WTC11 (cell line): ENCODE measurements at regions not wholly inside any gene's neighbourhood (a gene's known extent, or its start where the extent isn't known, plus 50 kb on each side); places are given as distances from the start of the nearest gene placed in this dataset.

Experiments
- ATAC-seq: fragments of 200-7000 bp; cut with Tn5 transposase; 2 replicates; pipeline ENCODE4 v1.10.0; 2021; ENCODE audit warnings: mild to moderate bottlenecking, moderate library complexity
- CTCF ChIA-PET: fragments of 300-600 bp; sonication (Branson Sonifier 250); formaldehyde crosslinking; loops from one replicate; lab custom pipeline; 2021; ENCODE audit warnings: antibody characterized with exemption; lab: Charles Lee
- POLR2A ChIA-PET: fragments of 350-600 bp; sonication (Branson Sonifier 250); formaldehyde crosslinking; loops from one replicate; lab custom pipeline; 2021; ENCODE audit warnings: antibody characterized with exemption; lab: Charles Lee
- DNase-seq: peaks from one replicate; pipeline ENCODE4 v3.0.0; 2021; ENCODE audit warnings: low spot score
- H3K27ac Mint-ChIP-seq: 2 replicates; pipeline ENCODE4 v1.8.0; 2021; ENCODE audit warnings: mixed read lengths
- H3K27me3 Mint-ChIP-seq: 2 replicates; pipeline ENCODE4 v1.8.0; 2021; ENCODE audit warnings: low read depth, mild to moderate bottlenecking, moderate library complexity, mixed read lengths
- H3K36me3 Mint-ChIP-seq: 2 replicates; pipeline ENCODE4 v1.8.0; 2021; ENCODE audit warnings: mixed read lengths
- H3K4me1 Mint-ChIP-seq: 2 replicates; pipeline ENCODE4 v1.8.0; 2022; ENCODE audit warnings: mixed read lengths
- H3K4me3 Mint-ChIP-seq: 2 replicates; pipeline ENCODE4 v1.8.0; 2021; ENCODE audit warnings: mild to moderate bottlenecking, moderate library complexity, mixed read lengths
- H3K9me3 Mint-ChIP-seq: 2 replicates; pipeline ENCODE4 v1.8.0; 2021; ENCODE audit warnings: mixed read lengths
- AFF4 ChIP-seq: sonication (generic); formaldehyde crosslinking; IDR thresholded peaks from 2 replicates; pipeline ENCODE4 v1.8.1; 2023; ENCODE audit warnings: mild to moderate bottlenecking, missing genetic modification reagents, borderline replicate concordance
- CREM ChIP-seq: sonication (generic); formaldehyde crosslinking; IDR thresholded peaks from 2 replicates; pipeline ENCODE4 v1.8.1; 2022; ENCODE audit warnings: mild to moderate bottlenecking, missing genetic modification reagents, moderate library complexity
- E2F1 ChIP-seq: sonication (generic); formaldehyde crosslinking; IDR thresholded peaks from 2 replicates; pipeline ENCODE4 v1.8.0; 2022; ENCODE audit warnings: mild to moderate bottlenecking, missing genetic modification reagents
- ETV6 ChIP-seq: sonication (generic); formaldehyde crosslinking; IDR thresholded peaks from 2 replicates; pipeline ENCODE4 v1.8.1; 2022; ENCODE audit warnings: mild to moderate bottlenecking, missing genetic modification reagents
- FOXK1 ChIP-seq: sonication (generic); formaldehyde crosslinking; IDR thresholded peaks from 2 replicates; pipeline ENCODE4 v1.8.0; 2022; ENCODE audit warnings: mild to moderate bottlenecking, moderate library complexity, missing genetic modification reagents
- FOXP4 ChIP-seq: sonication (generic); formaldehyde crosslinking; IDR thresholded peaks from 2 replicates; pipeline ENCODE4 v1.8.0; 2022; ENCODE audit warnings: mild to moderate bottlenecking, missing genetic modification reagents
- JAZF1 ChIP-seq: fragments of 250-450 bp; sonication (Bioruptor Pico); IDR thresholded peaks from 2 replicates; pipeline ENCODE4 v1.9.0; 2021; ENCODE audit warnings: moderate library complexity, mild to moderate bottlenecking, inconsistent platforms
- KAT7 ChIP-seq: sonication (generic); formaldehyde crosslinking; IDR thresholded peaks from 2 replicates; pipeline ENCODE4 v1.8.1; 2023; ENCODE audit warnings: missing genetic modification reagents, mild to moderate bottlenecking, borderline replicate concordance
- MXD4 ChIP-seq: fragments of 250-450 bp; sonication (Bioruptor Pico); IDR thresholded peaks from 2 replicates; pipeline ENCODE4 v1.8.0; 2021; ENCODE audit warnings: mild to moderate bottlenecking, moderate library complexity, borderline replicate concordance
- NFE2L1 ChIP-seq: sonication (generic); formaldehyde crosslinking; IDR thresholded peaks from 2 replicates; pipeline ENCODE4 v1.8.1; 2023; ENCODE audit warnings: missing genetic modification reagents
- PREB ChIP-seq: sonication (generic); formaldehyde crosslinking; IDR thresholded peaks from 2 replicates; pipeline ENCODE4 v1.8.1; 2022; ENCODE audit warnings: mild to moderate bottlenecking, missing genetic modification reagents, moderate library complexity, borderline replicate concordance
- PRRX2 ChIP-seq: fragments of 250-450 bp; sonication (Bioruptor Pico); IDR thresholded peaks from 2 replicates; pipeline ENCODE4 v1.8.0; 2021; ENCODE audit warnings: mild to moderate bottlenecking
- SMAD3 ChIP-seq: sonication (generic); formaldehyde crosslinking; IDR thresholded peaks from 2 replicates; pipeline ENCODE4 v1.8.0; 2022; ENCODE audit warnings: missing genetic modification reagents, mild to moderate bottlenecking, borderline replicate concordance
- SMAD4 ChIP-seq: sonication (generic); formaldehyde crosslinking; IDR thresholded peaks from 2 replicates; pipeline ENCODE4 v1.8.0; 2022; ENCODE audit warnings: mild to moderate bottlenecking, missing genetic modification reagents
- USF2 ChIP-seq: sonication (generic); formaldehyde crosslinking; IDR thresholded peaks from 2 replicates; pipeline ENCODE4 v1.8.1; 2023; ENCODE audit warnings: mild to moderate bottlenecking, missing genetic modification reagents, moderate library complexity
- ZNF121 ChIP-seq: sonication (generic); formaldehyde crosslinking; IDR thresholded peaks from 2 replicates; pipeline ENCODE4 v1.8.0; 2023; ENCODE audit warnings: missing genetic modification reagents
- ZNF396 ChIP-seq: fragments of 250-450 bp; sonication (Bioruptor Pico); IDR thresholded peaks from 2 replicates; pipeline ENCODE4 v1.8.0; 2021; ENCODE audit warnings: mild to moderate bottlenecking, moderate library complexity, borderline replicate concordance
- ZNF671 ChIP-seq: fragments of 250-450 bp; sonication (Bioruptor Pico); IDR thresholded peaks from 2 replicates; pipeline ENCODE4 v1.8.0; 2021; ENCODE audit warnings: mild to moderate bottlenecking
- ZSCAN18 ChIP-seq: fragments of 250-450 bp; sonication (Bioruptor Pico); IDR thresholded peaks from 2 replicates; pipeline ENCODE4 v2.1.2; 2022; ENCODE audit warnings: mild to moderate bottlenecking, moderate library complexity

GRCh38 chr4:174010547-174010946 lies 272.9 kb downstream of the FBXO8 start (continued):
- TF ChIP-seq ZSCAN18 (CRISPR knock-in tag) (no peak), KAT7 (CRISPR knock-in tag) (no peak), AFF4 (CRISPR knock-in tag) (no peak), USF2 (CRISPR knock-in tag) (no peak), PRRX2 (CRISPR knock-in tag) (no peak), JAZF1 (no peak), MXD4 (no peak), ETV6 (CRISPR knock-in tag) (no peak)

- H3K4me3 Mint-ChIP-seq, result no peak overlapping the region
- POLR2A ChIA-PET, result no interaction called here
- no peak overlapping the region for H3K27ac Mint-ChIP-seq
- H3K4me1 Mint-ChIP-seq, result no peaks in the 10 kb centered on the region
- DNase-seq (no peak), ATAC-seq (no peak)
- H3K27me3 Mint-ChIP-seq, result peaks cover 4% of the 10 kb centered on the region; the same call in 1 of the 2 replicates
- CTCF ChIA-PET, result no interaction called here
- no peaks in the 10 kb centered on the region for H3K36me3 Mint-ChIP-seq
- TF ChIP-seq PREB (CRISPR knock-in tag) (no peak), NFE2L1 (CRISPR knock-in tag) (no peak), FOXP4 (CRISPR knock-in tag) (no peak), SMAD4 (CRISPR knock-in tag) (no peak), SMAD3 (CRISPR knock-in tag) (no peak), FOXK1 (no peak), ZNF121 (CRISPR knock-in tag) (no peak), ZNF396 (CRISPR knock-in tag) (no peak), ZNF671 (no peak), CREM (CRISPR knock-in tag) (no peak), E2F1 (CRISPR knock-in tag) (no peak)
- no peaks in the 10 kb centered on the region for H3K9me3 Mint-ChIP-seq
Observed at GRCh38 chr4:174009686-174010451, 273.6 kb downstream of the FBXO8 start.
